Right renal cortex interstitium (tissue), 3 donors: ENCODE measurements at regions not wholly inside any gene's neighbourhood (a gene's known extent, or its start where the extent isn't known, plus 50 kb on each side); places are given as distances from the start of the nearest gene placed in this dataset.

Source experiments
- DNase-seq, 3 donors: peaks; one replicate each; pipeline ENCODE4 v3.0.0-alpha.2; 2013; ENCODE audit warnings: low read depth in 3 of 3, low spot score in 2 of 3

GRCh38 chr2:43023791-43024514, 202.5 kb downstream of the ZFP36L2 start:
- DNase-seq: no peak

- no peak for DNase-seq
These were observed 203.5 kb downstream of the ZFP36L2 start for GRCh38 chr2:43022896-43023295.

GRCh38 chr2:43021791-43022509, 204.5 kb downstream of the ZFP36L2 start:
- DNase-seq: no peak

GRCh38 chr2:43020990-43021669, 205.3 kb downstream of the ZFP36L2 start:
- DNase-seq: no peak

GRCh38 chr2:43020296-43020695, 206.1 kb downstream of the ZFP36L2 start:
- no peak for DNase-seq

- no peak for DNase-seq
These were observed 206.7 kb downstream of the ZFP36L2 start for GRCh38 chr2:43019536-43020183.

GRCh38 chr2:43019025-43019367, 207.4 kb downstream of the ZFP36L2 start:
- no peak for DNase-seq

- DNase-seq: no peak
These were observed 208.0 kb downstream of the ZFP36L2 start for GRCh38 chr2:43018179-43019024.

GRCh38 chr2:43013821-43014345, 212.5 kb downstream of the ZFP36L2 start:
- no peak for DNase-seq

- no peak for DNase-seq
These were observed 213.4 kb downstream of the ZFP36L2 start for GRCh38 chr2:43012966-43013365.

GRCh38 chr2:43011158-43011491, 215.3 kb downstream of the ZFP36L2 start:
- no peak for DNase-seq

GRCh38 chr2:43010438-43011157, 215.8 kb downstream of the ZFP36L2 start:
- DNase-seq: no peak

GRCh38 chr2:43009448-43009847, 217.0 kb downstream of the ZFP36L2 start:
- DNase-seq: no peak

GRCh38 chr2:43008388-43008787, 216.0 kb upstream of the HAAO start:
- no peak for DNase-seq

GRCh38 chr2:43007901-43008300, 215.5 kb upstream of the HAAO start:
- DNase-seq: no peak

- DNase-seq: no peak
These were observed 214.6 kb upstream of the HAAO start for GRCh38 chr2:43006834-43007543.

GRCh38 chr2:43005975-43006833, 213.8 kb upstream of the HAAO start:
- no peak for DNase-seq
